GM18907 (cell line): ENCODE measurements at regions not wholly inside any gene's neighbourhood (a gene's known extent, or its start where the extent isn't known, plus 50 kb on each side); places are given as distances from the start of the nearest gene placed in this dataset.
"Not testable (repeated sequence)": the region's sequence is repeated elsewhere in the genome, so short reads cannot be mapped to it uniquely, and the experiment has no call there.

ENCODE experiments used
- ATAC-seq: cut with Tn5 transposase; IDR thresholded peaks from one replicate; pipeline ENCODE4 v1.9.1; 2021; ENCODE audit warnings: mild to moderate bottlenecking, moderate library complexity; ENCODE audit not compliant: unreplicated experiment

DNA sequence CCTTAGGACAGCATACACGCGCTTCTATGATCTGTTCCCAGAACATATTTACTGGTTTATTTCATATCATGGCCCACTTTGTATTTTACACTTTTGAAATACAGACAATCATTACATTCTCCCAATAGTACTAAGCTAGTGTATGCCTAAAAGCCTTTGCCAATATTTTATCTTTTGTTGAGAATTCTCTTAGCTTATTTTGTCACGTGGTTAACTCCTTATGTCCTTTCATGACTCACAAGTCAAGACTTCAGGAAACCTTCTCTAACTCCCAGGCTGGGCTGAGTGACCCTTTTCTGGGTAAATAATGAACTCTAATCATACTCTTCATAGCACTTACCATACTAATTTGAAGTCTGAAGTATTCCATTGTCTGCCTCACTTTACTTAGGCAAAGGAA is 444.8 kb downstream of the ZNF33B start:
- not testable (repeated sequence) for ATAC-seq

DNA sequence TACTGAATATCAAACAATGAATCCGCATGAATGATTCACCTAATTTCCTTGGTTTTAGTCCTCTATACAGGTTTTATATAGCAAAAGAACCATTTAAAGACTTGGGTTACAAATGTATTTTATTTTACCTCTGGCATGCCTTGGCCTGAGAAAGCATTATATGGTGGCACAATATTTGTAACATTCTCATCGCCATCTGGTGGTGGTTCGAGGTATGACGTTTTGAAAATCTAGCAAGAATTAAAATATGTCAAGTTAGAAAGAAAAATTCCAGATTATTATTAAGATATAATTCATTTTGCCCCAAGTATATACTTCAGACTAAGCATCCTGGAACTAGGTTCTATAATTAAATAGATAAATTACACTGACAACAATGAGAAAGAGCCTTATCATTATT is 445.9 kb downstream of the ZNF33B start:
- not testable (repeated sequence) for ATAC-seq

DNA sequence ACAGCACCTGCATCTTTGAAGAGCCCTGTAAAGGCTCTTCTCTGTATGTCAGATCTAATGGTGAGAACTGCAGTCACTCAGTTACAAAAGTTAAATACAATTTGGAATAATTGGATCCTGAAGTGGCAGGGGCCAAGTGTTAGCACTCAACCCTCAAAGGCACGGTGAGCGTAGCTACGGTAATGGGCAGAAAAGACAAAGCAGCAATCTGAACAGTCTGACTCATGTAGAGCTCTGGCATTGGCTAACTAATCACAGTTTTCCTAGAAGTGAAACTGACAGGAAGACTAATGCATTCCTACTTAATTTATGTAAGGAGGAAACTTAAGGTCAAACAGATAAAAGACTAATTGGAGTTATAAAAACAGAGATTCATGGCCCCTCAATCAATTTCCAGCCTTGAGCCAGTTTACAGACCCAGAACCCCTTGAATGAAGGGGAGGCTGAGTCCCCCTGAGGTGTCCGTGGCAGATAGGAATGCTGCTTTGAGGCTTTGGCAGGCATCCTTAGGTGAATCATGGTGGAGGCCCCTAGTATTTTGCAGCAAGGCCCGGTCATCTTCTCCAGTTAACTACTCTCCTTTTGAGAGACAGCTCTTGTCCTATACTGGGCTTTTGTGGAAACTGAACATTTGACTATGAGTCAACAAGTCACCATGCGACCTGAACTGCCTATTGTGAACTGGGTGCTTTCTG is 450.7 kb downstream of the ZNF33B start:
- not testable (repeated sequence) for ATAC-seq

- not testable (repeated sequence) for ATAC-seq
Observed at GRCh38 chr10:42177793-42178689, 460.3 kb downstream of the ZNF33B start.

DNA sequence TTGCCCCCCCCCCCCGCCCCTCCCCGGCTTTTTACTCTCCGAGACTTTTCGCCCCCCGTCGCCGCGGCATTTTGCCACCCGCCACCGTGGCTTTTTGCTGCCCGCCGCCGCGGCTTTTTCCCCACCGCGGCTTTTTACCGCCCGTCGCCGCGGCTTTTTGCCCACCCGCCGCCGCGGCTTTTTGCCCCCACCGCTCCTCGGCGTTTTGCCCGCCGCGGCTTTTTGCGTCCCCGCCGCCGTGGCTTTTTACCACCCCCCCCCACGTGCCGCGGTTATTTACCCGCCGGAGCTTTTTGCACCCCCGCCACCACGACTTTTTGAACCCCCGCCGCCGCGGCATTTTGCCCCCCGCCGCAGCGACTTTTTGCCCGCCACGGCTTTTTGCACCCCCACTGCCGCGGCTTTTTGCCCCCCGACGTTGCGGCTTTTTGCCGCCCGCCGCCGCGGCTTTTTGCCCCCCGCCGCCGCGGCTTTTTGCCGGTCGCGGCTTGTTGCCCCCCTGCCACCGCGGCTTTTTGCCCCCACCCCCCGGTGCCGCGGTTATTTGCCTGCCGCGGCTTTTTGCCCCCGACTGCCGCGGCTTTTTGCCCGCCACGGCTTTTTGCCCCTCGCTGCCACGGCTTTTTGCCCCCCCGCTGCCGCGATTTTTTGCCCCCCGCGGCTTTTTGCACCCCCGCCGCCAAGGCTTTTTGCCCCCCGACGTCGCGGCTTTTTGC is 461.1 kb downstream of the ZNF33B start:
- ATAC-seq = no peak

GRCh38 chr10:42150428-42151061 is 487.8 kb downstream of the ZNF33B start:
- no peak for ATAC-seq

DNA sequence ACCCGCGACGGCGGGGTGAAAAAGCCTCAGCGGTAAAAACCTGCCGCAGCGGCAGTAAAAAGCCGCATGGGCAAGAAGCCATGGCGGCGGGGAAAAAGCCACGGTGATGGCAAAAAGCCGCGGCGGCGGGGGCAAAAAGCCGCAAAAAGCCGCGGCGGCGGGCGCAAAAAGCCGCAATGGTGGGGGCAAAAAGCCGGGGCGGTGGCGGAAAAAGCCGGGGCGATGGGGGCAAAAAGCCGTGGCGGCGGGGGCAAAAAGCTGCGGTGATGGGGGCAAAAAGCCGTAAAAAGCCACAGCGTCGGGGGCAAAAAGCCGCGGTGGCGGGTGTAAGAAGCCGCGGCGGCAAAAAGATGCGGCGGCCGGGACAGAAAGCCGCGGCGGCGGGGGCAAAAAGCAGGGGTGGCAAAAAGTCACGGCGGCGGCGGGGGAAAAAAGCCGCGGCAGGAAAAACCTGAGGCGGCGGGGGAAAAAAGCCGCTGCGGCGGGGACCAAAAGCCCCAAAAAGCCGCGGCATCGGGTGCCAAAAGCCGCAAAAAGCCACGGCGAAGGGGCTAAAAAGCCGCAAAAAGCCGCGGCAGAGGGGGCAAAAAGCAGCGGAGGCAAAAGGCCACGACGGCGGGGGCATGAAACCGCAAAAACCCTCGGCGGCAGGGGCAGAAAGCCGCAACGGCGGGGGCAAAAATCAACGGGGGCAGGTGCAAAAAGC is 488.5 kb downstream of the ZNF33B start:
- ATAC-seq = no peak

- ATAC-seq = no peak
Observed at GRCh38 chr10:42149027-42149700, 489.2 kb downstream of the ZNF33B start.

DNA sequence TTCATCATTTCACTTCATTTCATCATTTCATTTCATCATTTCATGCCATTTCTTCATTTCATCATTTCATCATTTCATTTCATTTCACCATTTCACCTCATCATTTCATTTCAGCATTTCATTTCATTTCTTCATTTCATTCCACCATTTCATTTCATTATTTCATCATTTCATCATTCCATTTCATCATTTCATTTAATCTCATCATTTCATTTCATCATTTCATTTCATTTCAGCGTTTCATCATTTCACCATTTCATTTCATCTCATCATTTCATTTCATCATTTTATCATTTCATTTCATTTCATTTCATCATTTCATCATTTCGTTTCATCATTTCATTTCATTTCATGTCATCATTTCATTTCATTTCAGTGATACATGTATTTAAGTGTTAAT is 492.2 kb downstream of the ZNF33B start:
- not testable (repeated sequence) for ATAC-seq

- not testable (repeated sequence) for ATAC-seq
Observed at GRCh38 chr10:42138023-42138422, 500.3 kb downstream of the ZNF33B start.

DNA sequence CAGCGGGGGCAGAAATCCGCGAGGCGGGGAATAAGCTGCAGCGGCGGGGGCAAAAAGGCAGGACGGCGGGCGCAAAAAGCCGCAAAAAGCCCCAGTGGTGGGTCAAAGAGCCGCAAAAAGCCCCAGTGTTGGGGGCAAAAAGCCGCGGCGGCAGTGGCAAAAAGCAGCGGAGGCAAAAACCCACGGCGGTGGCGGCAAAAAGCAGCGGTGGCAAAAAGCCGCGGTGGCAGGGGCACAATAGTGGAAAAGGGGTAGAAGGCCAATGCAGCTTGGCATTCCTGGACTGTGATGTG is 525.3 kb downstream of the ZNF33B start:
- no peak for ATAC-seq

DNA sequence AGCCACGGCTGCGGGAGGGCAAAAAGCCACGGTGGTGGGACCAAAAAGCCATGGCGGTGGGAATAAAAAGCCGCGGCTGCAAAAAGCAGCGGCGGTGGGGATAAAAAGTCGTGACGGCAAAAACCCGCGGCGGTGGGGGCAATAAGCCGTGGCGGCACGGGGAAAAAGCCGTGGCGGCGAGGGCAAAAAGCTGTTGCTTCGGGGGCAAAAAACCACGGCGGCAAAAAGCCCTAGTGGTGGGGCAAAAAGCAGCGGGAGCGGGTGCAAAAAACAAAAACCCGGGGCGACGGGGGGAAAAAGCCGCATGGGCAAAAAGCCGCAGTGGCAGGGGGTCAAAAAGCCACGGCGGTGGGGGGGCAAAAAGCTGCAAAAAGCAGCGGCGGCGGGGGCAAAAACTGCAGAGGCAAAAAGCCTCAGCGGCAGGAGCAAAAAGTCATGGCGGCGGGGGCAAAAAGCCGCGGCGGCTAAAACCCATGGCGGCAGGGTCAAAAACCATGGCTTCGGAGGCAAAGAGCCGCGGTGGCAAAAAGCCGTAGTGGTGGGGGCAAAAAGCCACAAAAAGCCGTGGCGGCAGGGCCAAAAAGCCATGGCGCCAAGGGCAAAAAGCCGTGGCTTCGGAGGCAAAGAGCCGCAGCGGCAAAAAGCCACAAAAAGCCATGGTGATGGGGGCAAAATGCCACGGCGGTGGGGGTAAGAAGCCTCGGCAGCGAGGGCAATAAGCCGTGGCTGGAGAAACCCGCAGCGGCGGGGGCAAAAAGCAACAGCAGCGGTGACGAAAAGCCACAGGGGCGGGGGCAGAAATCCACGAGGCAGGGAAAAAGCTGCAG is 525.8 kb downstream of the ZNF33B start:
- no peak for ATAC-seq

DNA sequence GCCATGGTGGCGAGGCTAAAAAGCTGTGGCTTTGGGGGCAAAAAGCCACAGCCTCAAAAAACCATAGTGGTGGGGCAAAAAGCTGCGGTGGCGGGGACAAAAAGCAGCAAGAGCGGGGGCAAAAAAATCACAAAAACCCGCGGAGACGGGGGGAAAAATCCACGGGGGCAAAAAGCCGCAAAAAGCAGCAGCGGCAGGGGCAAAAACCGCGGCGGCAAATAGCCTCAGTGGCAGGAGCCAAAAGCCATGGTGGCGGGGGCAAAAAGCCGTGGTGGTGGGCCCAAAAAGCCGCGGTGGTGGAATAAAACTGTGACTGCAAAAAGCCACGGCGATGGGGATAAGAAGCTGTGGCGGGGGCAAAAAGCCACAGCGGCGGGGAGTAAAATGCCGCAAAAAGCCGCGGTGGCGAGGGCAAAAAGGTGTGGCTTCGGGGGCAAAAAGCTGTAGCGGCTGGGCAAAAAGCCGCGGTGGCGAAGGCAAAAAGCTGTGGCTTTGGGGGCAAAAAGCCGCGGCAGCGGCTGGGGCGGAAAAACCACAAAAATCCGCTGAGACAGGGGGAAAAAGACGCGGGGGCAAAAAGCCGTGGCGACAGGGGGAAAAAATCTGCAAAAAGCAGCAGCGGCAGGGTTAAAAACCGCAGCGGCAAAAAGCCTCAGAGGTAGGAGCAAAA is 526.6 kb downstream of the ZNF33B start:
- ATAC-seq = no peak

DNA sequence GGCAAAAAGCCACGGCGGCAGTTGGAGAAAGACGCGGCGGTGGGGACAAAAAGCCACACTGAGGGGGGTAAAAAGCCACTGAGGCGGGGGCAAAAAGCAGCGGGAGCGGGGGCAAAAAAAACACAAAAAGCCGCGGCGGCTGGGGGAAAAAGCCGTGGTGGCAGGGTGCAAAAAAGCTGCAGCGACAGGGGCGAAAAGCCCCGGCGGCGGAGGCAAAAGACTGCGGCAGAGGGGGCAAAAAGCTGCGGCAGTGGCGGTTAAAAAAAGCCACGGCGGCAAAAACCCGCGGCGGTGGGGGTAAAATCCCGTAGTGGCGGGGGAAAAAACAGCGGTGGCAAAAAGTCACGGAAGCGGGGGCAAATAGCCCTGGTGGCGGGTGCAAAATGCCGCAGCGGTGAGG is 527.3 kb downstream of the ZNF33B start:
- no peak for ATAC-seq
